GM10266 (cell line): ENCODE measurements at regions not wholly inside any gene's neighbourhood (a gene's known extent, or its start where the extent isn't known, plus 50 kb on each side); places are given as distances from the start of the nearest gene placed in this dataset.
"Not testable (repeated sequence)": the region's sequence is repeated elsewhere in the genome, so short reads cannot be mapped to it uniquely, and the experiment has no call there.

Experiments
- DNase-seq: peaks from one replicate; pipeline ENCODE4 v3.0.0; 2012; ENCODE audit errors: extremely low spot score
- CTCF ChIP-seq: IDR thresholded peaks from 2 replicates; pipeline ENCODE4 v1.5.1; 2012; ENCODE audit warnings: mild to moderate bottlenecking, low read depth; ENCODE audit not compliant: control insufficient read depth, insufficient read depth; ENCODE audit errors: missing control alignments

- no peak for DNase-seq
- TF ChIP-seq CTCF = no peak
Measured at GRCh38 chr5:166906991-166907713, 1384.3 kb upstream of the WWC1 start.

- no peak for TF ChIP-seq CTCF
- no peak for DNase-seq
Measured at GRCh38 chr5:166909040-166909439, 1382.4 kb upstream of the WWC1 start.

DNA sequence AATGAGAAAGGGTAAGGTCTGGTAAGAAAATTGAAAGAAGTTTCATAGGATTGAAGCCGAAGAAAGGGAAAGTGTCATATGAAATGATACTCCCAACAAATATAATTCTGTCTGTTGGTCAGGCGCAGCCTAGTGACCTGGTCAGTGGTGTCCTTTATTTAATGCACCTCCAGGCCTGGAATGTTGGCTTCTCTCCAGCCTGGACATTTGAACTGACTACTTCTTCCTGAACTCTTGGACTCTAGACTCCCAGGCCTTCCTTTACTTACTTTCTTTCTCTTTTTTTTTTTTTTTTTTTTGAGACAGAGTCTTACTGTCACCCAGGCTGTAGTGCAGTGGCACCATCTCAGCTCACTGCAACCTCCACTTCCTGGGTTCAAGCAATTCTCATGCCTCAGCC lies 1381.5 kb upstream of the WWC1 start:
- TF ChIP-seq CTCF = no peak
- no peak for DNase-seq

GRCh38 chr5:166910995-166911394 lies 1380.5 kb upstream of the WWC1 start:
- no peak for TF ChIP-seq CTCF
- no peak for DNase-seq

GRCh38 chr5:166916021-166916420 lies 1375.4 kb upstream of the WWC1 start:
- TF ChIP-seq CTCF = no peak
- no peak for DNase-seq

- no peak for TF ChIP-seq CTCF
- DNase-seq = no peak
Measured at GRCh38 chr5:166926138-166926537, 1365.3 kb upstream of the WWC1 start.

GRCh38 chr5:166926806-166927475 lies 1364.5 kb upstream of the WWC1 start:
- not testable (repeated sequence) for DNase-seq
